Forelimb muscle (tissue), 1 donor: ENCODE measurements at regions not wholly inside any gene's neighbourhood (a gene's known extent, or its start where the extent isn't known, plus 50 kb on each side); places are given as distances from the start of the nearest gene placed in this dataset.

Source experiments
- DNase-seq: peaks from one replicate; pipeline ENCODE4 v3.0.0-alpha.2; 2013; ENCODE audit warnings: low read depth

- no peak for DNase-seq
These were observed 50.9 kb upstream of the AJAP1 start for GRCh38 chr1:4603295-4604110.
